H1 (cell line): ENCODE measurements at regions not wholly inside any gene's neighbourhood (a gene's known extent, or its start where the extent isn't known, plus 50 kb on each side); places are given as distances from the start of the nearest gene placed in this dataset.

ENCODE experiments used
- CTCF ChIA-PET: fragments of 300-600 bp; sonication (Branson Sonifier 250); formaldehyde crosslinking; loops from one replicate; lab custom pipeline; 2021; ENCODE audit not compliant: partially characterized antibody; lab: Charles Lee
- POLR2A ChIA-PET: fragments of 300-600 bp; sonication (Branson Sonifier 250); formaldehyde crosslinking; loops from one replicate; lab custom pipeline; 2021; ENCODE audit warnings: inconsistent platforms; ENCODE audit not compliant: partially characterized antibody; lab: Charles Lee
- DNase-seq, 2 experiments: peaks; one replicate each; pipeline versions ENCODE4 v3.0.0 to v3.0.0-alpha.2; 2010 to 2022; ENCODE audit warnings: low spot score in 2 of 2, low read depth in 1 of 2, mixed read lengths in 1 of 2
- FAIRE-seq: peaks from 2 replicates; lab custom pipeline; 2011; peaks lifted over from hg19 to GRCh38; lab: Jason Lieb, UNC
- H2AFZ ChIP-seq: 2 replicates; pipeline ENCODE4 v1.8.1; 2012; ENCODE audit warnings: low read length, inconsistent platforms
- H2AK5ac ChIP-seq: 2 replicates; pipeline ENCODE4 v1.6.1; 2013; ENCODE audit warnings: low read depth, low read length
- H2BK120ac ChIP-seq: replicated peaks from 2 replicates; pipeline ENCODE3; 2013; ENCODE audit warnings: low read depth, low read length, inconsistent platforms
- H2BK12ac ChIP-seq: 2 replicates; pipeline ENCODE4 v1.6.1; 2013; ENCODE audit warnings: low read depth, low read length
- H2BK15ac ChIP-seq: 2 replicates; pipeline ENCODE4 v1.6.1; 2013; ENCODE audit warnings: low read length
- H2BK20ac ChIP-seq: 2 replicates; pipeline ENCODE4 v1.6.1; 2013; ENCODE audit warnings: low read length
- H2BK5ac ChIP-seq: 2 replicates; pipeline ENCODE4 v1.6.1; 2013; ENCODE audit warnings: low read depth, low read length
- H3K14ac ChIP-seq: 2 replicates; pipeline ENCODE4 v1.6.1; 2013; ENCODE audit warnings: inconsistent platforms; ENCODE audit not compliant: insufficient read length
- H3K18ac ChIP-seq: 2 replicates; pipeline ENCODE4 v1.6.1; 2013; ENCODE audit warnings: low read length; ENCODE audit errors: extremely low read depth
- H3K23ac ChIP-seq: 2 replicates; pipeline ENCODE4 v1.6.1; 2013; ENCODE audit warnings: inconsistent platforms; ENCODE audit not compliant: insufficient read length
- H3K23me2 ChIP-seq: 2 replicates; pipeline ENCODE4 v1.6.1; 2013; ENCODE audit warnings: low read depth, low read length
- H3K27ac ChIP-seq: 2 replicates; pipeline ENCODE4 v1.6.1; 2011; ENCODE audit warnings: low read depth, low read length, inconsistent platforms
- H3K27me3 ChIP-seq, 4 experiments: replicated peaks in 1 of 4; 1 replicate in 1 of 4; 2 replicates in 3 of 4; pipeline versions ENCODE4 v1.6.1 to v1.8.1; 2011 to 2013; ENCODE audit warnings: low read length in 3 of 4, mild to moderate bottlenecking in 3 of 4, inconsistent platforms in 2 of 4, mixed read lengths in 2 of 4, moderate library complexity in 1 of 4; ENCODE audit not compliant: control insufficient read depth in 3 of 4, insufficient read depth in 3 of 4; ENCODE audit errors: extremely low read depth in 1 of 4
- H3K36me3 ChIP-seq, 4 experiments: 2 replicates each; pipeline versions ENCODE4 v1.6.1 to v1.8.1; 2011 to 2013; ENCODE audit warnings: mild to moderate bottlenecking in 4 of 4, low read length in 3 of 4, moderate library complexity in 2 of 4, control low read depth in 1 of 4, inconsistent platforms in 1 of 4; ENCODE audit not compliant: insufficient read depth in 4 of 4, control insufficient read depth in 2 of 4
- H3K4ac ChIP-seq: replicated peaks from 2 replicates; pipeline ENCODE3; 2013; ENCODE audit warnings: low read length, low read depth, mixed read lengths, inconsistent platforms; ENCODE audit not compliant: insufficient read length
- H3K4me1 ChIP-seq, 4 experiments: replicated peaks in 1 of 4; 1 replicate in 1 of 4; 2 replicates in 3 of 4; pipeline versions ENCODE4 v1.6.1 to v1.8.1; 2011 to 2013; ENCODE audit warnings: low read length in 3 of 4, inconsistent platforms in 2 of 4, mixed read lengths in 1 of 4; ENCODE audit not compliant: insufficient read depth in 4 of 4, control insufficient read depth in 3 of 4
- H3K4me2 ChIP-seq, 2 experiments: 2 replicates each; pipeline versions ENCODE4 v1.6.1 to v1.8.1; 2011 to 2013; ENCODE audit warnings: low read depth in 2 of 2, low read length in 2 of 2, control low read depth in 1 of 2, inconsistent platforms in 1 of 2, mild to moderate bottlenecking in 1 of 2; ENCODE audit not compliant: insufficient read depth in 1 of 2
- H3K4me3 ChIP-seq, 4 experiments: fragments of 200-600, 300-600 bp in 1 of 4; sonication (generic), shearing (Covaris generic), sonication (Bioruptor Twin) in 1 of 4; 2 replicates each; pipeline versions ENCODE4 v1.5.1 to v1.8.1; 2011 to 2016; ENCODE audit warnings: low read length in 4 of 4, low read depth in 3 of 4, control low read depth in 2 of 4, inconsistent platforms in 2 of 4, mild to moderate bottlenecking in 2 of 4, mixed read lengths in 1 of 4, moderate library complexity in 1 of 4; ENCODE audit not compliant: insufficient read depth in 2 of 4; ENCODE audit errors: extremely low read depth in 1 of 4
- H3K56ac ChIP-seq: replicated peaks from 2 replicates; pipeline ENCODE3; 2013; ENCODE audit warnings: low read depth, mild to moderate bottlenecking, mixed read lengths, low read length, inconsistent platforms; ENCODE audit not compliant: insufficient read length
- H3K79me1 ChIP-seq: 2 replicates; pipeline ENCODE4 v1.6.1; 2013; ENCODE audit warnings: low read depth, low read length, control low read depth
- H3K79me2 ChIP-seq, 2 experiments: 2 replicates each; pipeline versions ENCODE4 v1.6.1 to v1.8.1; 2012 to 2013; ENCODE audit warnings: low read length in 2 of 2, mild to moderate bottlenecking in 2 of 2, inconsistent platforms in 1 of 2; ENCODE audit not compliant: insufficient read depth in 2 of 2, control insufficient read depth in 1 of 2
- H3K9ac ChIP-seq, 4 experiments: replicated peaks in 1 of 4; 1 replicate in 1 of 4; 2 replicates in 3 of 4; pipeline versions ENCODE4 v1.6.1 to v1.8.1; 2011 to 2013; ENCODE audit warnings: low read depth in 3 of 4, low read length in 3 of 4, control low read depth in 2 of 4, mild to moderate bottlenecking in 2 of 4, moderate library complexity in 2 of 4, inconsistent platforms in 1 of 4; ENCODE audit errors: extremely low read depth in 1 of 4
- H3K9me3 ChIP-seq, 2 experiments: 2 replicates each; pipeline versions ENCODE4 v1.6.1 to v1.8.1; 2012 to 2013; ENCODE audit warnings: mild to moderate bottlenecking in 2 of 2, moderate library complexity in 2 of 2, control low read depth in 1 of 2, inconsistent platforms in 1 of 2, low read depth in 1 of 2, low read length in 1 of 2, mixed read lengths in 1 of 2; ENCODE audit not compliant: insufficient read depth in 2 of 2
- H4K20me1 ChIP-seq, 2 experiments: replicated peaks in 1 of 2; 2 replicates each; pipeline versions ENCODE3 to v1.8.1; 2011 to 2013; ENCODE audit warnings: inconsistent platforms in 2 of 2, low read length in 2 of 2, mild to moderate bottlenecking in 1 of 2; ENCODE audit not compliant: insufficient read depth in 2 of 2, control insufficient read depth in 1 of 2
- H4K5ac ChIP-seq: 2 replicates; pipeline ENCODE4 v1.6.1; 2013; ENCODE audit warnings: low read length, low read depth, mixed read lengths, inconsistent platforms; ENCODE audit not compliant: insufficient read length
- H4K8ac ChIP-seq: 2 replicates; pipeline ENCODE4 v1.8.0; 2013; ENCODE audit warnings: mild to moderate bottlenecking, moderate library complexity, low read length, inconsistent platforms; ENCODE audit not compliant: insufficient read depth; ENCODE audit errors: extremely low read depth
- H4K91ac ChIP-seq: replicated peaks from 2 replicates; pipeline ENCODE3; 2013; ENCODE audit warnings: low read length, mixed read lengths, inconsistent platforms; ENCODE audit not compliant: insufficient read length
- CHD1 ChIP-seq: IDR thresholded peaks from 2 replicates; pipeline ENCODE4 v1.6.1; 2012; ENCODE audit warnings: low read depth, low read length, improper control_type of control experiment
- FOSL1 ChIP-seq: IDR thresholded peaks from 2 replicates; pipeline ENCODE4 v1.6.1; 2011; ENCODE audit warnings: mild to moderate bottlenecking, low read depth, low read length, moderate library complexity; ENCODE audit not compliant: insufficient read depth
- SRF ChIP-seq: IDR thresholded peaks from 2 replicates; pipeline ENCODE4 v1.6.1; 2011; ENCODE audit warnings: mild to moderate bottlenecking, low read depth, low read length, moderate library complexity
- TBP ChIP-seq: IDR thresholded peaks from 2 replicates; pipeline ENCODE4 v1.6.1; 2011; ENCODE audit warnings: low read depth, low read length, improper control_type of control experiment
- WGBS, 2 experiments: shearing (Covaris generic) in 1 of 2; methylation state at CpG; one replicate each; pipeline versions ENCODE4 v1.1.6 to v1.1.7; 2013 to 2015; ENCODE audit warnings: low lambda C conversion rate in 2 of 2, mixed read lengths in 2 of 2, inconsistent platforms in 1 of 2, low coverage in 1 of 2, missing lambda C conversion rate in 1 of 2; ENCODE audit not compliant: insufficient replicate concordance in 2 of 2, insufficient coverage in 1 of 2, insufficient read length in 1 of 2; ENCODE audit errors: extremely low coverage in 1 of 2, missing lambda C conversion rate in 1 of 2; 5-methylcytosine and 5-hydroxymethylcytosine counted together

- Histone ChIP-seq H4K91ac (no peak overlapping the region), H2BK5ac (no peak overlapping the region), H2AFZ (no peak overlapping the region), H3K23ac (no peak overlapping the region), H4K5ac (no peak overlapping the region), H3K27ac (no peak overlapping the region), H3K27me3 (no peaks in the 10 kb centered on the region), H3K79me1 (no peaks in the 10 kb centered on the region), H3K4ac (no peak overlapping the region), H2AK5ac (no peak overlapping the region), H2BK15ac (no peak overlapping the region), H4K20me1 (no peaks in the 10 kb centered on the region), H3K4me1 (no peaks in the 10 kb centered on the region; a peak in 1 of 7 replicates), H3K23me2 (no peaks in the 10 kb centered on the region), H3K79me2 (no peaks in the 10 kb centered on the region), H3K9me3 (peaks cover 0 to 7% of the 10 kb centered on the region in 2 experiments; a peak in 1 of 4 replicates), H3K56ac (no peak overlapping the region), H3K14ac (no peak overlapping the region), H4K8ac (no peak overlapping the region), H3K9ac (no peak overlapping the region), H2BK120ac (no peak overlapping the region), H3K4me3 (no peak overlapping the region), H3K4me2 (no peak overlapping the region), H3K18ac (no peak overlapping the region), H3K36me3 (no peaks in the 10 kb centered on the region), H2BK12ac (no peak overlapping the region), H2BK20ac (no peak overlapping the region)
- TF ChIP-seq TBP, result no peak
- no peak for TF ChIP-seq CHD1
- no peak for TF ChIP-seq FOSL1
- no peak for TF ChIP-seq SRF
- CTCF ChIA-PET, result no interaction called here
- DNase-seq (no peak), FAIRE-seq (no peak)
- 91% methylated on average over 2 of the region's 2 CpGs; no CpG with 5 or more reads in 1 of the 2 experiments for WGBS, 2 experiments
- POLR2A ChIA-PET, result no interaction called here
These were observed 51.8 kb upstream of the DTNBP1 start for GRCh38 chr6:15714658-15715057.
